A549 (cell line): ENCODE measurements at regions not wholly inside any gene's neighbourhood (a gene's known extent, or its start where the extent isn't known, plus 50 kb on each side); places are given as distances from the start of the nearest gene placed in this dataset.
"Not testable (repeated sequence)": the region's sequence is repeated elsewhere in the genome, so short reads cannot be mapped to it uniquely, and the experiment has no call there.

Source experiments
- EHF ChIP-seq: fragments of 250-450 bp; sonication (Bioruptor Pico); IDR thresholded peaks from 2 replicates; pipeline ENCODE4 v1.5.0; 2020; ENCODE audit warnings: mild to moderate bottlenecking
- EP300 ChIP-seq, 2 experiments: fragments of >200 bp; sonication (Bioruptor Twin); formaldehyde crosslinking; IDR thresholded peaks; 2 replicates in 1 of 2; 3 replicates in 1 of 2; pipeline ENCODE4 v1.6.1; 2016 to 2017
- POLR2A ChIP-seq: IDR thresholded peaks from 2 replicates; pipeline ENCODE4 v1.6.1; 2012; ENCODE audit warnings: mild to moderate bottlenecking, low read length
- ZC3H11A ChIP-seq: fragments of 450-650 bp; IDR thresholded peaks from 2 replicates; pipeline ENCODE4 v1.6.1; 2014; ENCODE audit warnings: antibody characterized with exemption, mild to moderate bottlenecking
- TF ChIP-seq, protein P1 (sequence below): fragments of >200 bp; sonication (Bioruptor Twin); formaldehyde crosslinking; IDR thresholded peaks from 3 replicates; pipeline ENCODE4 v1.5.1; 2016

DNA sequence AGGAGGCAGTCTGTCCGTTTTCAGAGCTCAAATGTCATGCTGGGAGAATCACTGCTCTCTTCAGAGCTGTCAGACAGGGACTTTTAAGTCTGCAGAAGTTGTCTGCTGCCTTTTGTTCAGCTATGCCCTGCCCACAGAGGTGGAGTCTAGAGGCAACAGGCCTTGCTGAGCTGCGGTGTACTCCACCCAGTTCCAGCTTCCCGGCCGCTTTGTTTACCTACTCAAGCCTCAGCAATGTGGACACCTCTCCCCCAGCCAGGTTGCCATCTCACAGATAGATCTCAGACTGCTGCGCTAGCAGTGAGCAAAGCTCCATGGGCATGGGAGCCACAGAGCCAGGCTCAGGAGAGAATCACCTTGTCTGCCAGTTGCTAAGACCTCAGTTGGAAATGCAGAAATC, 90.5 kb upstream of the TACR3 start:
- TF ChIP-seq EP300 (IDR thresholded peaks at IDR 0.05); POLR2A; ZC3H11A; EHF: not testable (repeated sequence)
- TF ChIP-seq, protein P1, sequence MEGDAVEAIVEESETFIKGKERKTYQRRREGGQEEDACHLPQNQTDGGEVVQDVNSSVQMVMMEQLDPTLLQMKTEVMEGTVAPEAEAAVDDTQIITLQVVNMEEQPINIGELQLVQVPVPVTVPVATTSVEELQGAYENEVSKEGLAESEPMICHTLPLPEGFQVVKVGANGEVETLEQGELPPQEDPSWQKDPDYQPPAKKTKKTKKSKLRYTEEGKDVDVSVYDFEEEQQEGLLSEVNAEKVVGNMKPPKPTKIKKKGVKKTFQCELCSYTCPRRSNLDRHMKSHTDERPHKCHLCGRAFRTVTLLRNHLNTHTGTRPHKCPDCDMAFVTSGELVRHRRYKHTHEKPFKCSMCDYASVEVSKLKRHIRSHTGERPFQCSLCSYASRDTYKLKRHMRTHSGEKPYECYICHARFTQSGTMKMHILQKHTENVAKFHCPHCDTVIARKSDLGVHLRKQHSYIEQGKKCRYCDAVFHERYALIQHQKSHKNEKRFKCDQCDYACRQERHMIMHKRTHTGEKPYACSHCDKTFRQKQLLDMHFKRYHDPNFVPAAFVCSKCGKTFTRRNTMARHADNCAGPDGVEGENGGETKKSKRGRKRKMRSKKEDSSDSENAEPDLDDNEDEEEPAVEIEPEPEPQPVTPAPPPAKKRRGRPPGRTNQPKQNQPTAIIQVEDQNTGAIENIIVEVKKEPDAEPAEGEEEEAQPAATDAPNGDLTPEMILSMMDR: not testable (repeated sequence)
